Prostate gland (tissue), 2 donors: ENCODE measurements at regions not wholly inside any gene's neighbourhood (a gene's known extent, or its start where the extent isn't known, plus 50 kb on each side); places are given as distances from the start of the nearest gene placed in this dataset.

ENCODE experiments used
- DNase-seq: peaks from one replicate; pipeline ENCODE4 v3.0.0-alpha.2; 2019; ENCODE audit warnings: low spot score
- H3K27ac ChIP-seq, 2 donors: fragments of 200-600 bp; sonication (generic); 2 replicates each; pipeline ENCODE4 v1.5.1; 2017 to 2019
- H3K27me3 ChIP-seq: fragments of 200-600 bp; sonication (generic); replicated peaks from 2 replicates; pipeline ENCODE4 v1.5.1; 2019; ENCODE audit not compliant: insufficient read depth
- H3K36me3 ChIP-seq, 2 donors: fragments of 200-600 bp; sonication (generic); 1 replicate in 1 of 2; 2 replicates in 1 of 2; pipeline versions ENCODE4 v1.5.1 to v1.8.1; 2017 to 2019
- H3K4me1 ChIP-seq: fragments of 200-600 bp; sonication (generic); replicated peaks from 2 replicates; pipeline ENCODE4 v1.5.1; 2019
- H3K4me3 ChIP-seq, 2 donors: fragments of 200-600 bp; sonication (generic); 2 replicates each; pipeline ENCODE4 v1.5.1; 2017 to 2019
- H3K9me3 ChIP-seq: fragments of 200-600 bp; sonication (generic); 2 replicates; pipeline ENCODE4 v1.5.1; 2017
- POLR2A ChIP-seq: fragments of 450-650 bp; IDR thresholded peaks from one replicate; pipeline ENCODE4 v1.6.1; 2016; ENCODE audit warnings: antibody characterized with exemption, mild to moderate bottlenecking
- POLR2AphosphoS5 ChIP-seq: sonication (generic); formaldehyde crosslinking; IDR thresholded peaks from one replicate; pipeline ENCODE4 v1.6.1; 2017; ENCODE audit warnings: antibody characterized with exemption
- WGBS: methylation state at CpG from one replicate; pipeline ENCODE4 v1.1.5; 2018; 5-methylcytosine and 5-hydroxymethylcytosine counted together
- intact Hi-C: fragments of 100-400 bp; cut with DNase I; formaldehyde crosslinking; loops from one replicate; pipeline ENCODE4 v1.14.2; 2022
- TF ChIP-seq, protein P1 (sequence below), 4 experiments: fragments of 200-600 bp in 2 of 4; fragments of 450-650 bp in 2 of 4; sonication (generic) in 2 of 4; IDR thresholded peaks; 1 replicate in 3 of 4; 2 replicates in 1 of 4; pipeline ENCODE4 v1.5.1; 2016 to 2019; ENCODE audit warnings: antibody characterized with exemption in 4 of 4, mild to moderate bottlenecking in 2 of 4, moderate library complexity in 2 of 4

GRCh38 chr1:30009720-30010119 is 713.7 kb downstream of the MATN1 start:
- Histone ChIP-seq H3K4me3 (no peak overlapping the region), H3K9me3 (no peaks in the 10 kb centered on the region), H3K27me3 (no peaks in the 10 kb centered on the region), H3K4me1 (no peaks in the 10 kb centered on the region), H3K27ac (no peak overlapping the region), H3K36me3 (no peaks in the 10 kb centered on the region)
- WGBS: 38% methylated on average over 2 of the region's 2 CpGs
- intact Hi-C loops: no loop called here
- no peak for DNase-seq
- TF ChIP-seq, protein P1, sequence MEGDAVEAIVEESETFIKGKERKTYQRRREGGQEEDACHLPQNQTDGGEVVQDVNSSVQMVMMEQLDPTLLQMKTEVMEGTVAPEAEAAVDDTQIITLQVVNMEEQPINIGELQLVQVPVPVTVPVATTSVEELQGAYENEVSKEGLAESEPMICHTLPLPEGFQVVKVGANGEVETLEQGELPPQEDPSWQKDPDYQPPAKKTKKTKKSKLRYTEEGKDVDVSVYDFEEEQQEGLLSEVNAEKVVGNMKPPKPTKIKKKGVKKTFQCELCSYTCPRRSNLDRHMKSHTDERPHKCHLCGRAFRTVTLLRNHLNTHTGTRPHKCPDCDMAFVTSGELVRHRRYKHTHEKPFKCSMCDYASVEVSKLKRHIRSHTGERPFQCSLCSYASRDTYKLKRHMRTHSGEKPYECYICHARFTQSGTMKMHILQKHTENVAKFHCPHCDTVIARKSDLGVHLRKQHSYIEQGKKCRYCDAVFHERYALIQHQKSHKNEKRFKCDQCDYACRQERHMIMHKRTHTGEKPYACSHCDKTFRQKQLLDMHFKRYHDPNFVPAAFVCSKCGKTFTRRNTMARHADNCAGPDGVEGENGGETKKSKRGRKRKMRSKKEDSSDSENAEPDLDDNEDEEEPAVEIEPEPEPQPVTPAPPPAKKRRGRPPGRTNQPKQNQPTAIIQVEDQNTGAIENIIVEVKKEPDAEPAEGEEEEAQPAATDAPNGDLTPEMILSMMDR (IDR thresholded peaks at IDR 0.05): no peak
- TF ChIP-seq POLR2A (no peak), POLR2AphosphoS5 (no peak)

DNA sequence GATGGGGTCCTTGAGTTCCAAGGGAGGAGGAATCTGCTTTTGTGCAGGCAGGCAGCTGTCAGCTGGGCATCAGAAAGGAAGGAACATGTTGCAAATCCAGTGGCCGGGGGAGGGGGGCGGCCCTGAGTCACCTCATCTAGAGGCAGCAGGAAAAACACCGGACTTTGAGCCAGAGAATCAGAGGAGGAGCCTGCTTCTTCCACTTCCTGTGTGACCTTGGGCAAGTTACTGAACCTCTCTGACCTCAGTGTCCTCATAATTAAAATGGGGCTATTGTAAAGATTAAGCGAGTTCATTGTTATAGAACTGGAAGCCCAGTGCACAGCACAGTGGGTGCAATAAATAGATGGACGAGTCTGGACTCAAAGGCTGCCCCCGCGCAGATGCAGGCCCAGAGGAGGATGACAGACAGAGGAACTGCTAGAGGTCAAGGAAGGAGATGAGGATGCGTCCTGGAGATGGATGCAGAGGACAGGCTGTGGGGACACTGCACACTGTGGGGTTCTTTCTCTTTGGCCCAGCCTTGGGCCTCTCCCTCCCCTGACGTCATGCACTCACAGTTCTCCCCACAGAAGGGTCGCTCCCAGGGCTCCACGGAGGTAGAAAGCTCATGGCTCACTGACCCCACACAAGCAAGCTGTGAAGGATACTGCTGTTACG is 714.3 kb downstream of the MATN1 start:
- intact Hi-C loops: no loop called here
- H3K9me3 ChIP-seq: no peaks in the 10 kb centered on the region
- WGBS: 78% methylated on average over 12 of the region's 12 CpGs
- H3K27me3 ChIP-seq: no peaks in the 10 kb centered on the region
- no peak overlapping the region for H3K4me3 ChIP-seq
- H3K36me3 ChIP-seq: no peaks in the 10 kb centered on the region
- DNase-seq: no peak
- no peaks in the 10 kb centered on the region for H3K4me1 ChIP-seq
- no peak overlapping the region for H3K27ac ChIP-seq
- TF ChIP-seq POLR2AphosphoS5 (no peak), POLR2A (no peak)
- TF ChIP-seq, protein P1 (IDR thresholded peaks at IDR 0.05): no peak

DNA sequence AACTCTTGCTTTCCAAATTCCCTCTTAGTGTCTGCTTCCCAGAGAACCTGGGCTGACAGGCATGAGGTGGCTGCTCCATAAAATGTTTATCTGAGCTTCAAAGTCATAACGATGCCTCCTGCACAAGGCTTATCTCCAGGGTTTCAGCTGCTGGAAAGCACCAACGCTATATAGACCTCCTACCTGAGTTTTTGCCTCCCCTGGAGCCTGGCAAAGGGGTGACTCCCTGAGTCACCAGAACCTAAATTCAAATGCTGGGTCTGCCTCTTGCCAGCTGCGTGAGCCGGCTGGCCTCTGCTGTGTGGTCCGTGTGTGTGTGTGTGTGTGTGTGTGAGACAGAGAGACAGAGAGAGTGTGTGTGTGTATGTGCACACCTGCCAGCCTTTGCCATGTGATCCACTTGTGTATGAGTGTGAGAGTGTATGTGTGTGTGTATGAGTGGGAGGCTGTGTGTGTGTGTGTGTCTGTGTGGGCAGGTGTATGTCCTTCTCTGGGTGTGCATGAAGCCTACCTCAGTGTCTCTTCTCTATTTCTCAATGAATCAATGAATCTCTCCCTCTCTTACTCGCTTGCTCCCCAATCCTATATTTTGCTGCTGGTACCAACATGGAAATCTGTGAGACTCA is 714.9 kb downstream of the MATN1 start:
- no peaks in the 10 kb centered on the region for H3K27me3 ChIP-seq
- H3K9me3 ChIP-seq: no peaks in the 10 kb centered on the region
- DNase-seq: no peak
- no peak for TF ChIP-seq POLR2A
- no peak for TF ChIP-seq POLR2AphosphoS5
- TF ChIP-seq, protein P1 (IDR thresholded peaks at IDR 0.05): no peak
- WGBS: 37% methylated on average over 6 of the region's 6 CpGs
- intact Hi-C loops: no loop called here
- no peaks in the 10 kb centered on the region for H3K4me1 ChIP-seq
- H3K4me3 ChIP-seq: no peak overlapping the region
- H3K36me3 ChIP-seq: no peaks in the 10 kb centered on the region
- H3K27ac ChIP-seq: no peak overlapping the region

- H3K9me3 ChIP-seq: no peaks in the 10 kb centered on the region
- no peak overlapping the region for H3K4me3 ChIP-seq
- intact Hi-C loops: no loop called here
- no peaks in the 10 kb centered on the region for H3K36me3 ChIP-seq
- WGBS: 29% methylated on average over 5 of the region's 5 CpGs
- DNase-seq: no peak
- no peaks in the 10 kb centered on the region for H3K4me1 ChIP-seq
- no peak overlapping the region for H3K27ac ChIP-seq
- no peaks in the 10 kb centered on the region for H3K27me3 ChIP-seq
- TF ChIP-seq POLR2A: no peak
Observed at GRCh38 chr1:30005972-30006619, 717.3 kb downstream of the MATN1 start.

- no peak for TF ChIP-seq POLR2AphosphoS5
- no peak for TF ChIP-seq POLR2A
- TF ChIP-seq, protein P1 (IDR thresholded peaks at IDR 0.05): no peak
Observed at GRCh38 chr1:30001732-30002039, 721.7 kb downstream of the MATN1 start.

More at GRCh38 chr1:30001732-30002039, 721.7 kb downstream of the MATN1 start:
- Histone ChIP-seq H3K36me3 (no peaks in the 10 kb centered on the region), H3K9me3 (no peaks in the 10 kb centered on the region), H3K27me3 (no peaks in the 10 kb centered on the region), H3K4me3 (no peak overlapping the region), H3K27ac (no peak overlapping the region), H3K4me1 (no peaks in the 10 kb centered on the region)
- DNase-seq: no peak
- intact Hi-C loops: no loop called here
- WGBS: 74% methylated on average over 5 of the region's 5 CpGs
